ENCODE measurements at regions not wholly inside any gene's neighbourhood (a gene's known extent, or its start where the extent isn't known, plus 50 kb on each side); places are given as distances from the start of the nearest gene placed in this dataset.

DNA sequence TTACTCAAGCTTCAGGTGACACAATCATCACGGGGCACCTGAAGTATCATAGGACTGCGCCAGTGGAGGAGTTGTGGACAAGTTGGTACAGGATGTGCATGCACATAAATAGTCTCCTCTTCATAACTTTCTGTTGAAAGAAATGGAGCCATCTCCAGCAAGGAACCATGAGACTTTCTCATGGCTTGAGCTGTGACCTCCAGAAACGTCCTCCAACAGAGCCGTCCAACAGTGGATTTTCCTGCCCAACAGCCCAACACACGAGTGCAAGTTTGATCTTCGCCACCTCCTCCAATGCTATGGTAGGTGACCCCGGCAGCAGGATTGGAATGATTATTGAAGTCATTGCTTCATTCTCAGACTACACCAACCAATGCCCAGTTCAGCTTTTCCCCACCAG, 105.1 kb upstream of the ZNF507 start:
- Histone ChIP-seq H3K27me3 (ENCODE audit: insufficient read depth, low read length) (no peaks in the 10 kb centered on the region), H4K20me1 (ENCODE audit: insufficient read depth, low read length) (no peaks in the 10 kb centered on the region), H3K9ac (ENCODE audit: low read length) (no peak overlapping the region), H3K36me3 (ENCODE audit: insufficient read depth, low read length) (no peaks in the 10 kb centered on the region), H3K79me2 (ENCODE audit: insufficient read depth, low read length) (no peaks in the 10 kb centered on the region), H3K4me1 (ENCODE audit: insufficient read depth, low read length) (no peaks in the 10 kb centered on the region), H3K9me3 (ENCODE audit: insufficient read depth, low read depth, low read length) (no peaks in the 10 kb centered on the region), H3K4me3 (ENCODE audit: insufficient read depth, low read depth, low read length) (no peak overlapping the region), H3K4me2 (ENCODE audit: low read length) (no peak overlapping the region), H3K27ac (ENCODE audit: low read depth, low read length) (no peak overlapping the region), H2AFZ (ENCODE audit: low read depth, low read length) (no peak overlapping the region)
- H3K27ac Mint-ChIP-seq (ENCODE audit: unreplicated experiment), result no peak overlapping the region
- H3K9me3 Mint-ChIP-seq (ENCODE audit: unreplicated experiment), result no peaks in the 10 kb centered on the region
- no peak overlapping the region for H3K4me3 Mint-ChIP-seq (ENCODE audit: unreplicated experiment)
- H3K27me3 Mint-ChIP-seq (ENCODE audit: low read depth, unreplicated experiment), result peaks cover 4% of the 10 kb centered on the region
- TF ChIP-seq EZH2 (IDR thresholded peaks at IDR 0.05; ENCODE audit: insufficient read depth, low read length), result no peak
- TF ChIP-seq, protein P1, sequence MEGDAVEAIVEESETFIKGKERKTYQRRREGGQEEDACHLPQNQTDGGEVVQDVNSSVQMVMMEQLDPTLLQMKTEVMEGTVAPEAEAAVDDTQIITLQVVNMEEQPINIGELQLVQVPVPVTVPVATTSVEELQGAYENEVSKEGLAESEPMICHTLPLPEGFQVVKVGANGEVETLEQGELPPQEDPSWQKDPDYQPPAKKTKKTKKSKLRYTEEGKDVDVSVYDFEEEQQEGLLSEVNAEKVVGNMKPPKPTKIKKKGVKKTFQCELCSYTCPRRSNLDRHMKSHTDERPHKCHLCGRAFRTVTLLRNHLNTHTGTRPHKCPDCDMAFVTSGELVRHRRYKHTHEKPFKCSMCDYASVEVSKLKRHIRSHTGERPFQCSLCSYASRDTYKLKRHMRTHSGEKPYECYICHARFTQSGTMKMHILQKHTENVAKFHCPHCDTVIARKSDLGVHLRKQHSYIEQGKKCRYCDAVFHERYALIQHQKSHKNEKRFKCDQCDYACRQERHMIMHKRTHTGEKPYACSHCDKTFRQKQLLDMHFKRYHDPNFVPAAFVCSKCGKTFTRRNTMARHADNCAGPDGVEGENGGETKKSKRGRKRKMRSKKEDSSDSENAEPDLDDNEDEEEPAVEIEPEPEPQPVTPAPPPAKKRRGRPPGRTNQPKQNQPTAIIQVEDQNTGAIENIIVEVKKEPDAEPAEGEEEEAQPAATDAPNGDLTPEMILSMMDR (IDR thresholded peaks at IDR 0.05; ENCODE audit: insufficient read depth, low read depth, low read length), result no peak
- FAIRE-seq (no peak), DNase-seq (ENCODE audit: low read depth) (no peak)
- H3K4me1 Mint-ChIP-seq (ENCODE audit: low read depth, unreplicated experiment), result no peaks in the 10 kb centered on the region
- no peaks in the 10 kb centered on the region for H3K36me3 Mint-ChIP-seq (ENCODE audit: low read depth, unreplicated experiment)

DNA sequence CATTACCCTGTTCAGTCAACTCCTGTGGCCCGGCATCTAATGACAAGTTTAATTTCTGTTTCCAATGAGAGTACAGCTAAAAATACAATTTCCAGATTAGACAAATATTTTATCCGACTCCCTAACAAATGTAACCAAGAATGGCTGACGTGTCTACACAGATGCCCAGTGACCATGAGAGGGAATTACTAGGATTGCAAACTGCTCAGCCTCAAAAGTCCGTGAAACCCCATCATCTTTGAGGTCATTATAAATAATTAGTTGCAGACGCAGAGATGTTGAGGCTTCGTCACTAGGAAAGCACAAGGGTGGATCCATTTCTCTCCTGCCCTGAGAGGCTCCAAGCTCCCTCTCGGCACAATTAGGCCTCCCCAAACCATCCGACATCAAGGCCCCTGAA, 104.1 kb upstream of the ZNF507 start:
- no peaks in the 10 kb centered on the region for H3K9me3 Mint-ChIP-seq (ENCODE audit: unreplicated experiment)
- Histone ChIP-seq H3K4me3 (ENCODE audit: insufficient read depth, low read depth, low read length) (no peak overlapping the region), H3K9ac (ENCODE audit: low read length) (no peak overlapping the region), H3K36me3 (ENCODE audit: insufficient read depth, low read length) (no peaks in the 10 kb centered on the region), H3K79me2 (ENCODE audit: insufficient read depth, low read length) (no peaks in the 10 kb centered on the region), H3K4me2 (ENCODE audit: low read length) (no peak overlapping the region), H3K27me3 (ENCODE audit: insufficient read depth, low read length) (no peaks in the 10 kb centered on the region), H3K27ac (ENCODE audit: low read depth, low read length) (no peak overlapping the region), H3K9me3 (ENCODE audit: insufficient read depth, low read depth, low read length) (no peaks in the 10 kb centered on the region), H4K20me1 (ENCODE audit: insufficient read depth, low read length) (no peaks in the 10 kb centered on the region), H2AFZ (ENCODE audit: low read depth, low read length) (no peak overlapping the region), H3K4me1 (ENCODE audit: insufficient read depth, low read length) (no peaks in the 10 kb centered on the region)
- no peaks in the 10 kb centered on the region for H3K4me1 Mint-ChIP-seq (ENCODE audit: low read depth, unreplicated experiment)
- H3K36me3 Mint-ChIP-seq (ENCODE audit: low read depth, unreplicated experiment), result no peaks in the 10 kb centered on the region
- TF ChIP-seq, protein P1 (IDR thresholded peaks at IDR 0.05; ENCODE audit: insufficient read depth, low read depth, low read length), result no peak
- TF ChIP-seq EZH2 (IDR thresholded peaks at IDR 0.05; ENCODE audit: insufficient read depth, low read length), result no peak
- no peak overlapping the region for H3K27ac Mint-ChIP-seq (ENCODE audit: unreplicated experiment)
- no peak overlapping the region for H3K4me3 Mint-ChIP-seq (ENCODE audit: unreplicated experiment)
- FAIRE-seq (no peak), DNase-seq (ENCODE audit: low read depth) (no peak)
- peaks cover 9% of the 10 kb centered on the region for H3K27me3 Mint-ChIP-seq (ENCODE audit: low read depth, unreplicated experiment)

DNA sequence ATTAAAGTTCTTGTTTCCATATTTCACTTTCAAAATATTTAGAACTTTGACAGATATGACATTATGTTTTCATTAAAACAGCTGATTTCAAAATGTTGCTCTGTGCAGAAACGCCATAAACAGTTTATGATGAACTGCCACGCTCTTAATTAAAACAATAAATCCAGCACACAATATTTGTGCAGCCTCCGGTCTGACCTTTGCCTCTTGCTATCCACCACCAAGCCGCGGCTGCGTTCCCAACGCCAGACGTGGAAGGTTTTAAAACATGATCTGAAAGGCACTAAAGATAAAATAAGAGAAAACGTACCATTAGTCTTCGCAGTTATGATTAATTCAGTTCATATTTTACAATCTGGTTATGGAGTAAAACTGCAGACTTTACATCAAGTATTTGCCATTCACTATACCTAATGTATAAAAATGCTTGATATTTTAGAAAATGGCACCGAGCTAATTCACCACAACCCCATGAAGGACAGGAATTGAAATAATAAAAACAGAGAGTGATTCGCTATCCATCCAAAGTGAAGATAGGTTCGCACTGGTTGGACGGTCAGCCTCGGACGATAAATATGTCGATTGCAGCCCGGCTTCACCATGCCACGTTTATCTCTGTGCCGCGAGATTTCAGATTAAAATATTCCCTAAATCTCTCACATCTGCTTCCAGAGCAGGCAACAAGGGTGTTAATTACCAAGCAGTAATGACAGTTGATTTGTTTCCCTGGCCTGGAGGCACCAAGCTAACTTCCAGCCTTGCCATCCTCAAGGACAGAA, 103.3 kb upstream of the ZNF507 start:
- no peak overlapping the region for H2AFZ ChIP-seq (ENCODE audit: low read depth, low read length)
- no peaks in the 10 kb centered on the region for H3K4me1 ChIP-seq (ENCODE audit: insufficient read depth, low read length)
- Mint-ChIP-seq H3K4me3 (ENCODE audit: unreplicated experiment) (no peak overlapping the region), H3K27me3 (ENCODE audit: low read depth, unreplicated experiment) (peaks cover 9% of the 10 kb centered on the region), H3K4me1 (ENCODE audit: low read depth, unreplicated experiment) (no peaks in the 10 kb centered on the region), H3K27ac (ENCODE audit: unreplicated experiment) (no peak overlapping the region), H3K36me3 (ENCODE audit: low read depth, unreplicated experiment) (no peaks in the 10 kb centered on the region), H3K9me3 (ENCODE audit: unreplicated experiment) (no peaks in the 10 kb centered on the region)
- no peaks in the 10 kb centered on the region for H4K20me1 ChIP-seq (ENCODE audit: insufficient read depth, low read length)
- H3K27me3 ChIP-seq (ENCODE audit: insufficient read depth, low read length), result no peaks in the 10 kb centered on the region
- H3K4me3 ChIP-seq (ENCODE audit: insufficient read depth, low read depth, low read length), result no peak overlapping the region
- H3K9ac ChIP-seq (ENCODE audit: low read length), result no peak overlapping the region
- TF ChIP-seq, protein P1 (IDR thresholded peaks at IDR 0.05; ENCODE audit: insufficient read depth, low read depth, low read length), result no peak
- no peak for TF ChIP-seq EZH2 (IDR thresholded peaks at IDR 0.05; ENCODE audit: insufficient read depth, low read length)
- FAIRE-seq (no peak), DNase-seq (ENCODE audit: low read depth) (no peak)
- no peak overlapping the region for H3K4me2 ChIP-seq (ENCODE audit: low read length)
- no peak overlapping the region for H3K27ac ChIP-seq (ENCODE audit: low read depth, low read length)
- H3K9me3 ChIP-seq (ENCODE audit: insufficient read depth, low read depth, low read length), result no peaks in the 10 kb centered on the region
- no peaks in the 10 kb centered on the region for H3K79me2 ChIP-seq (ENCODE audit: insufficient read depth, low read length)
- H3K36me3 ChIP-seq (ENCODE audit: insufficient read depth, low read length), result no peaks in the 10 kb centered on the region

All from astrocyte (in vitro differentiated cells and primary cell).